ENCODE measurements at regions not wholly inside any gene's neighbourhood (a gene's known extent, or its start where the extent isn't known, plus 50 kb on each side); places are given as distances from the start of the nearest gene placed in this dataset.

DNA sequence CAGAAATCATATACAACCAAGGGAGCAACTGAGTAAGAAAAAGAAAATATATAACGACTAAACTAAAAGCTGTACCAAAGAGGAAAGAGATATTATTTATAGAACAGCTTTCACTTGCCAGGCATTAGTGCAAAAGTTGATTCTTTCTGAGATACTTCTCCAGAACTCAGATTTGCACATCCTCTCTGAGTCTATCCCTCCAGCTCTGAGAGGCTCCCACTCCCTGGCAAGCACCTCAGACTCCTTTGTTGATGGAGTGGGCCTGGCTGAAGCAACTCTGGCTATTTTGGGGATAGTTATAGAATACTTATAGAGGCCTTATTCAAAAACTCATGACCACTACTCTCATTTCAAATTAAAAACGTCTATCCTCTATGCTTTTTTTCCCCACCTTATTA lies 501.6 kb upstream of the TNP1 start:
- TF ChIP-seq CTCF (IDR thresholded peaks at IDR 0.05), result no peak

GRCh38 chr2:217360781-217361482 lies 501.1 kb upstream of the TNP1 start:
- no peak for TF ChIP-seq CTCF (IDR thresholded peaks at IDR 0.05)

DNA sequence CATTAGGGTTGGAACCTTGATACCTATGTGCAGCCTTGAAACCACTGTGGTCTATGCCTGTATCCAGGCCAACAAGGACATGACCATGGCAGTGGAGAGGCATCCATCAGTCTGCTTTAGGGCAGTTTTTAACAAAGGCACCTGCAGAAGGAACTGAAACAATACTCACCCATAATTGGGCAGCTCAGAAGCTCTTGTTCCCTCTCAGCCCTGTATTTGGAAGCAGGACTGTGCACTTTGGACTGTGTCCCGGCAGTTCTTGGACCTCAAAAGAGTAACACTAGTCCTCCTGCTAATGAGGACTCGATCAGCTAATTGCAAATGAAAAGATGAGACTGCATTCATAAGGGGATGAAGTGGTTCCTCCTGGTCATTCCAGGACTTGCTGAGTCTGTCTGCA lies 500.2 kb upstream of the TNP1 start:
- no peak for TF ChIP-seq CTCF (IDR thresholded peaks at IDR 0.05)

- no peak for TF ChIP-seq CTCF (IDR thresholded peaks at IDR 0.05)
Observed at GRCh38 chr2:217357886-217358620, 498.2 kb upstream of the TNP1 start.

DNA sequence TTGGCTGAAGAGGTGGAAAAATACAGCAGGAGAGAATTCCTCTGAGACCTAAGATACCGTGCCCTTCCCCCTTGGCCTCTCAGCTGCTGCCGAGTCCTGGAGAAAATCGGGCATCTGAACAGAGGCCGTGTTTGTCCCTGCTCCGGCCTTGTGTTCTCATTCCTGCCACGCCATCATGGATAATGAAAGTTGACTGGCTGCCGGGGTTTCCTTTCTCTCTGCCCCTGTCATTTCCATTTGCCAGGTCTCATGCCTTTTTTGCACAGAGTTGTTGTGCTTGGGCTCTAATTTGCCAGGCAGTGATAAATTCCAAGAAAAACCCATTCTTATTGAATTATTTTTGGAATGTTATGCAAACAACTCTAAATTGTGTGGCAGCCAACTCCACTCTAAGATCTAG lies 496.9 kb upstream of the TNP1 start:
- no peak for TF ChIP-seq CTCF (IDR thresholded peaks at IDR 0.05)

DNA sequence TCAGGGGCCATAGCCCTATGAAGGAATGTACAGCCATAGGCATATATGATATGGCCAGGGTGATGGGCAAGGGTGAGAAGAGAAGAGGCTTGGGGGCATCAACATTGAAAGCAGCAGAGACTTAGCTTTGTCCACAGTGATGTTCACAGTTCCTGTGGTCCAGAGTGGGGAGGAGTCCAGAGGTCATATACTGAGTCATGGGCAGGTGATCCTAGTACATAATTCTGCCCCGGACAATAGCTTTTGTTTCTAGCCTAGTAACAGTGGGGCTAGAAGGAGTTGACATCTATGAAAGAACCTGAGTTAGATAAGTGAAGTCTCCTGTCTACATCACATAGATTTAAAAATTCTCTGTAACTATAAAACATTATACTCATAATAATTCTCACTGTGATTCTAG lies 496.3 kb upstream of the TNP1 start:
- no peak for TF ChIP-seq CTCF (IDR thresholded peaks at IDR 0.05)

GRCh38 chr2:217353591-217353990 lies 493.7 kb upstream of the TNP1 start:
- no peak for TF ChIP-seq CTCF (IDR thresholded peaks at IDR 0.05)
